Prostate gland (tissue), 2 donors: ENCODE measurements at regions not wholly inside any gene's neighbourhood (a gene's known extent, or its start where the extent isn't known, plus 50 kb on each side); places are given as distances from the start of the nearest gene placed in this dataset.

ENCODE experiments used
- POLR2A ChIP-seq: fragments of 450-650 bp; IDR thresholded peaks from one replicate; pipeline ENCODE4 v1.6.1; 2016; ENCODE audit warnings: antibody characterized with exemption, mild to moderate bottlenecking
- POLR2AphosphoS5 ChIP-seq: sonication (generic); formaldehyde crosslinking; IDR thresholded peaks from one replicate; pipeline ENCODE4 v1.6.1; 2017; ENCODE audit warnings: antibody characterized with exemption
- TF ChIP-seq, protein P1 (sequence below), 4 experiments: fragments of 200-600 bp in 2 of 4; fragments of 450-650 bp in 2 of 4; sonication (generic) in 2 of 4; IDR thresholded peaks; 1 replicate in 3 of 4; 2 replicates in 1 of 4; pipeline ENCODE4 v1.5.1; 2016 to 2019; ENCODE audit warnings: antibody characterized with exemption in 4 of 4, mild to moderate bottlenecking in 2 of 4, moderate library complexity in 2 of 4

DNA sequence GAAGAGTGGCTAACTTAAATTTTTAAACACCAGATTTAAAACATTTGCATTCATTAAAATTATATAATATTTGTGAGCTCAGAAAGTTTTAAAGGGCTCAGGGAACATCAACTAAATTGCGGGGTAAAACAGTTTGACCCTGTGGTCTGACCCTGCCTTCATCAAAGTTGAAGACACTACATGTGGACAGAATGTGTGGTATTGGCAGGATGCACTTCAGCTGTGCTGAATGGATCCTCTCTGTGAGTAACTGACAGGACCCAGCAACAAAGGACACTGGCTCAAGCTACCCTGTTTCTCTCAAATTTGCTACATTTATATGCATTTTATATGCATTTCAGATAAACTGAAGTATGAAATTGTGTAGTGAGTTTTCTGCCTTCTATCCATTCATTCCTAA is 288.5 kb downstream of the ZNF608 start:
- TF ChIP-seq, protein P1, sequence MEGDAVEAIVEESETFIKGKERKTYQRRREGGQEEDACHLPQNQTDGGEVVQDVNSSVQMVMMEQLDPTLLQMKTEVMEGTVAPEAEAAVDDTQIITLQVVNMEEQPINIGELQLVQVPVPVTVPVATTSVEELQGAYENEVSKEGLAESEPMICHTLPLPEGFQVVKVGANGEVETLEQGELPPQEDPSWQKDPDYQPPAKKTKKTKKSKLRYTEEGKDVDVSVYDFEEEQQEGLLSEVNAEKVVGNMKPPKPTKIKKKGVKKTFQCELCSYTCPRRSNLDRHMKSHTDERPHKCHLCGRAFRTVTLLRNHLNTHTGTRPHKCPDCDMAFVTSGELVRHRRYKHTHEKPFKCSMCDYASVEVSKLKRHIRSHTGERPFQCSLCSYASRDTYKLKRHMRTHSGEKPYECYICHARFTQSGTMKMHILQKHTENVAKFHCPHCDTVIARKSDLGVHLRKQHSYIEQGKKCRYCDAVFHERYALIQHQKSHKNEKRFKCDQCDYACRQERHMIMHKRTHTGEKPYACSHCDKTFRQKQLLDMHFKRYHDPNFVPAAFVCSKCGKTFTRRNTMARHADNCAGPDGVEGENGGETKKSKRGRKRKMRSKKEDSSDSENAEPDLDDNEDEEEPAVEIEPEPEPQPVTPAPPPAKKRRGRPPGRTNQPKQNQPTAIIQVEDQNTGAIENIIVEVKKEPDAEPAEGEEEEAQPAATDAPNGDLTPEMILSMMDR (IDR thresholded peaks at IDR 0.05) = no peak
- no peak for TF ChIP-seq POLR2A
- TF ChIP-seq POLR2AphosphoS5 = no peak
